GM12878 (cell line): ENCODE measurements at regions not wholly inside any gene's neighbourhood (a gene's known extent, or its start where the extent isn't known, plus 50 kb on each side); places are given as distances from the start of the nearest gene placed in this dataset.

Experiments used
- BACH1 ChIP-seq: fragments of 450-650 bp; IDR thresholded peaks from 2 replicates; pipeline ENCODE4 v1.6.1; 2017; ENCODE audit warnings: mild to moderate bottlenecking, borderline replicate concordance
- BCL11A ChIP-seq: IDR thresholded peaks from 2 replicates; pipeline ENCODE4 v1.6.1; 2011; ENCODE audit warnings: low read depth, low read length
- BHLHE40 ChIP-seq, 2 experiments: fragments of 450-650 bp in 1 of 2; IDR thresholded peaks; 2 replicates each; pipeline ENCODE4 v1.6.1; 2011 to 2017; ENCODE audit warnings: low read depth in 2 of 2, borderline replicate concordance in 1 of 2, improper control_type of control experiment in 1 of 2, low read length in 1 of 2, mild to moderate bottlenecking in 1 of 2
- ELK1 ChIP-seq: IDR thresholded peaks from 2 replicates; pipeline ENCODE4 v1.6.1; 2012; ENCODE audit warnings: low read depth, low read length, improper control_type of control experiment
- ESRRA ChIP-seq: IDR thresholded peaks from 2 replicates; pipeline ENCODE4 v1.6.1; 2012; ENCODE audit warnings: mild to moderate bottlenecking, low read length, improper control_type of control experiment
- GATAD2B ChIP-seq: fragments of 450-650 bp; conservative IDR thresholded peaks from 2 replicates; pipeline ENCODE4 v1.6.1; 2017; ENCODE audit warnings: low read depth, mild to moderate bottlenecking, moderate library complexity
- IRF3 ChIP-seq: fragments of 450-650 bp; IDR thresholded peaks from 2 replicates; pipeline ENCODE4 v1.6.1; 2014; ENCODE audit warnings: mild to moderate bottlenecking
- MLLT1 ChIP-seq: fragments of 450-650 bp; IDR thresholded peaks from 2 replicates; pipeline ENCODE4 v1.6.1; 2016; ENCODE audit warnings: mild to moderate bottlenecking
- RELB ChIP-seq: fragments of 450-650 bp; IDR thresholded peaks from 2 replicates; pipeline ENCODE4 v1.6.1; 2017; ENCODE audit warnings: low read depth, mild to moderate bottlenecking, moderate library complexity
- RFX5 ChIP-seq: IDR thresholded peaks from 2 replicates; pipeline ENCODE4 v1.6.1; 2011; ENCODE audit warnings: low read depth, low read length, improper control_type of control experiment
- SKIL ChIP-seq: fragments of 450-650 bp; IDR thresholded peaks from 2 replicates; pipeline ENCODE4 v1.6.1; 2017; ENCODE audit warnings: mild to moderate bottlenecking, low read depth, inconsistent platforms; ENCODE audit not compliant: poor library complexity, severe bottlenecking
- SUPT20H ChIP-seq: IDR thresholded peaks from 2 replicates; pipeline ENCODE4 v1.6.1; 2011; ENCODE audit warnings: low read depth, mild to moderate bottlenecking, low read length, moderate library complexity, borderline replicate concordance; ENCODE audit not compliant: control insufficient read depth
- TARDBP ChIP-seq: IDR thresholded peaks from 2 replicates; pipeline ENCODE4 v1.6.1; 2016; ENCODE audit warnings: borderline replicate concordance
- TCF12 ChIP-seq: IDR thresholded peaks from 2 replicates; pipeline ENCODE4 v1.6.1; 2011; ENCODE audit warnings: low read depth, mild to moderate bottlenecking, low read length
- USF2 ChIP-seq: IDR thresholded peaks from 2 replicates; pipeline ENCODE4 v1.6.1; 2011; ENCODE audit warnings: low read depth, low read length, improper control_type of control experiment, borderline replicate concordance
- ZNF687 ChIP-seq: fragments of 450-650 bp; IDR thresholded peaks from 2 replicates; pipeline ENCODE4 v1.6.1; 2017; ENCODE audit warnings: mild to moderate bottlenecking, moderate library complexity

GRCh38 chr14:34012978-34013720, 62.3 kb upstream of the EGLN3 start (continued):
- peak; percentile 81 for TF ChIP-seq ZNF687
- no peak for TF ChIP-seq TCF12
- TF ChIP-seq RELB, result peak; percentile 88
- TF ChIP-seq SKIL, result peak; percentile 46
- 0 out of 2 replicates have a peak, but pooled peaks have one; percentile 29 for TF ChIP-seq MLLT1
- no peak for TF ChIP-seq RFX5
- no peak for TF ChIP-seq ELK1
- no peak for TF ChIP-seq USF2
- no peak for TF ChIP-seq ESRRA
- no peak for TF ChIP-seq BACH1
- no peak for TF ChIP-seq TARDBP
- TF ChIP-seq BCL11A, result 0 out of 2 replicates have a peak, but pooled peaks have one; percentile 5
- TF ChIP-seq GATAD2B, result 0 out of 2 replicates have a peak, but pooled peaks have one; percentile 52
- TF ChIP-seq SUPT20H, result no peak
- no peak for TF ChIP-seq IRF3
- no peak for TF ChIP-seq BHLHE40 (IDR thresholded peaks at IDR 0.05; ENCODE audit: borderline replicate concordance in 1 of 2, low read depth in 2 of 2, low read length in 1 of 2)
